Thoracic aorta (tissue), 2 donors: ENCODE measurements at regions not wholly inside any gene's neighbourhood (a gene's known extent, or its start where the extent isn't known, plus 50 kb on each side); places are given as distances from the start of the nearest gene placed in this dataset.
"Not testable (repeated sequence)": the region's sequence is repeated elsewhere in the genome, so short reads cannot be mapped to it uniquely, and the experiment has no call there.

Experiments
- ATAC-seq: fragments of 150-250 bp; one replicate; pipeline ENCODE4 v1.8.0; 2017; ENCODE audit warnings: low read depth; ENCODE audit not compliant: insufficient number of reproducible peaks, low FRiP score
- DNase-seq: peaks from one replicate; pipeline ENCODE4 v3.0.0-alpha.2; 2020; ENCODE audit warnings: low spot score
- H3K27ac ChIP-seq, 2 donors: fragments of 200-600 bp; sonication (generic); 1 replicate in 1 of 2; 2 replicates in 1 of 2; pipeline ENCODE4 v1.5.1; 2016; ENCODE audit warnings: mild to moderate bottlenecking in 2 of 2, moderate library complexity in 2 of 2
- H3K27me3 ChIP-seq: fragments of 200-600 bp; sonication (generic); replicated peaks from 2 replicates; pipeline ENCODE4 v1.6.0; 2016; ENCODE audit warnings: mild to moderate bottlenecking; ENCODE audit not compliant: insufficient read depth
- H3K36me3 ChIP-seq: fragments of 200-600 bp; sonication (generic); one replicate; pipeline ENCODE4 v1.5.1; 2016
- H3K4me1 ChIP-seq, 2 donors: fragments of 200-600 bp; sonication (generic); 1 replicate in 1 of 2; 2 replicates in 1 of 2; pipeline versions ENCODE4 v1.5.1 to v1.6.0; 2016; ENCODE audit warnings: low read depth in 2 of 2, mild to moderate bottlenecking in 1 of 2; ENCODE audit not compliant: control insufficient read depth in 1 of 2
- H3K4me3 ChIP-seq: fragments of 200-600 bp; sonication (generic); 2 replicates; pipeline ENCODE4 v1.5.1; 2016; ENCODE audit warnings: mild to moderate bottlenecking
- H3K9me3 ChIP-seq: fragments of 200-600 bp; sonication (generic); 2 replicates; pipeline ENCODE4 v1.5.1; 2016
- CTCF ChIP-seq: fragments of 200-600 bp; sonication (generic); IDR thresholded peaks from one replicate; pipeline ENCODE4 v1.5.1; 2019; ENCODE audit warnings: antibody characterized with exemption

DNA sequence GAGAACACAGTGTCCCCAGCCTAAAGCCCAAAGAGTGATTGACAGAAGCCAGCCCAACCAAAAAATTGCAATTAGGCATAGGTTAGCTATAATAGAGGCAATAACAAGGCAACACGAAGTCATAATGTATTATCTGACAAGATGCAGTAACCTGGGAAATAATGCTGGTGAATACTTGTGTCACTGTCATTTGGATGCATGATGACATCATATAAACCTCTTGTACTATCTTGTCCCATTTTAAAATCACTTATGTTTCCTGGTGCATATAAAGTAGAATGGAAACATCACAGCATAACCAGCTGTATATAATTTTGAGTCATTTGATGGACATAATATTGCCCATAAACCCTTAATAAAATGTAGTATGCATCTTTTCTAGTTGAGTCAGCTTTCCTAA, 1138.3 kb upstream of the LRRTM3 start:
- no peak for TF ChIP-seq CTCF

DNA sequence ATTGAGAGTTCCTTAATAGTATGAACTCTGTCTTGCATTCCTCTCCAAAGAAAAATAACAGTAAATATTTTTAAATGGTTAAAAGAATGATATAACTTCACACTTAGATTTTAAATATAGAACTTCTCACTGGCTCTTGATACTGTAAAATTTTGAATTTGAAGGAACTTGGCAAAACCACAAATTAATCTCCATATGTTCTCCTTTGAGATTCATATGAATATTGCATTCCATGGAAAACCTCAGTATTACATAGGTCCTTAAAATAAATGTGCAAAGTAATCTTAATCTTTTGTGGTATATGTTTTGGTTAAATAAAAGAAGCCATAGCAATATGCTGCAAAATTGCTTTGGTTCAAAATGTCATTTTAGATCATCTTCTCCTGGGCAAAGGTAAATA, 1137.6 kb upstream of the LRRTM3 start:
- Histone ChIP-seq H3K36me3 (no peaks in the 10 kb centered on the region), H3K9me3 (no peaks in the 10 kb centered on the region), H3K27ac (no peak overlapping the region), H3K4me1 (no peaks in the 10 kb centered on the region), H3K27me3 (no peaks in the 10 kb centered on the region), H3K4me3 (no peak overlapping the region)
- ATAC-seq (no peak), DNase-seq (no peak)
- TF ChIP-seq CTCF = no peak

More for the DNA sequence above, 1138.3 kb upstream of the LRRTM3 start:
- ATAC-seq (no peak), DNase-seq (no peak)
- Histone ChIP-seq H3K27ac (no peak overlapping the region), H3K4me3 (no peak overlapping the region), H3K27me3 (no peaks in the 10 kb centered on the region), H3K36me3 (no peaks in the 10 kb centered on the region), H3K9me3 (no peaks in the 10 kb centered on the region), H3K4me1 (no peaks in the 10 kb centered on the region)

DNA sequence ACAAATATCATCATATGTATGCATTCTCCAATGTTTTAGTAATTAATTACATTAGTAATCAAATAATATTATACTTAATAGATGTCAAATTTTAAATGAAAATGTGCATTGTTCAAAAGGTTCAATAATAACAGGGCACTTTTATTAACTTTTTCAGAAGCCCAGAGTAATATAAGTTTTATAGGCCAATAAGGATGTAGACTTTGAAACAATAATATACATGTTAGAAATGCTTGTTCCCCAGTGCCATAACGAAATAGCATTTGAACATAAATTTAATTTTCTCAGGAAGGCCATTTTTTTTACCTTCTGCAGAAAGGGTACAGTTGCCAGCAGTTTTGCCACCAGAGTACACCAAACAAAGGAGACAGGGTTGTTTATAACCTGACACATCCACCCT, 1133.9 kb upstream of the LRRTM3 start:
- DNase-seq = no peak
- no peak overlapping the region for H3K27ac ChIP-seq
- ATAC-seq = no peak
- H3K27me3 ChIP-seq = no peaks in the 10 kb centered on the region
- H3K4me3 ChIP-seq = no peak overlapping the region
- H3K4me1 ChIP-seq = no peaks in the 10 kb centered on the region
- no peaks in the 10 kb centered on the region for H3K9me3 ChIP-seq
- no peaks in the 10 kb centered on the region for H3K36me3 ChIP-seq
- TF ChIP-seq CTCF = no peak

DNA sequence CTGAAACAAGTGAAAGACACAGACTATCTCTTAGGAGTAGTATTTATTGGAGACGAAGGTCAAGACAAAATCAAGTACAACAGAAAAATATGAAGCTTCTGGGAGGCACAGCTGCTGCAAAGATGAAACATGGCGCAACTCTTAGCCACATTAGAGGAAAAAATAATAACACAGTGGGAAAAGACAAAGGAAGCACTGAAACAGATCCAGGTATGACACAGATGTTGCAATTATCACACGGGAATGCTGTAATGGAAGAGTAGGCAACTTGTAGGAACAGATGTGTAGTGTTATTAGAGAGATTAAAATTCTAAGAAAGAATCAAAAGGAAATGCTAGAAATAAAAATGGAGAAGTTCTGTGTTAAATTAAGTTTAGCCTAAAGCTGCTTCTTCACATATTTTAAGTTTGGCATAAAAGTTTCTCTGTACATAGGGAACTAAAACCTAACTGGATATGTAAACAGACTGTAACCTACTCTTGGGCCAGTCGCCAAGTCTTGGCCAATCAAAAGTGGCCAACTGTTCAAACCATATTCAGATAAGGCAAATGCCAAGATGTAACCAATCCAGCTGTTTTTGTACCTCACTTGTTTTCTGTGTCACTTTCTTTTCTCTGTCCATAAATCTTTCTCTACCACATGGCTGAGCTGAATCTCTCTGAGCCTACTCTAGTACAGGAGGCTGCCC, 1132.0 kb upstream of the LRRTM3 start:
- ATAC-seq (no peak), DNase-seq (no peak)
- Histone ChIP-seq H3K4me3 (no peak overlapping the region), H3K4me1 (no peaks in the 10 kb centered on the region), H3K27ac (no peak overlapping the region), H3K36me3 (no peaks in the 10 kb centered on the region), H3K9me3 (no peaks in the 10 kb centered on the region), H3K27me3 (no peaks in the 10 kb centered on the region)
- no peak for TF ChIP-seq CTCF

- H3K4me3 ChIP-seq, DNase-seq, ATAC-seq, H3K4me1 ChIP-seq, H3K27ac ChIP-seq, H3K36me3 ChIP-seq, H3K27me3 ChIP-seq, H3K9me3 ChIP-seq: not testable (repeated sequence)
These were observed 1131.0 kb upstream of the LRRTM3 start for GRCh38 chr10:65794861-65795260.

DNA sequence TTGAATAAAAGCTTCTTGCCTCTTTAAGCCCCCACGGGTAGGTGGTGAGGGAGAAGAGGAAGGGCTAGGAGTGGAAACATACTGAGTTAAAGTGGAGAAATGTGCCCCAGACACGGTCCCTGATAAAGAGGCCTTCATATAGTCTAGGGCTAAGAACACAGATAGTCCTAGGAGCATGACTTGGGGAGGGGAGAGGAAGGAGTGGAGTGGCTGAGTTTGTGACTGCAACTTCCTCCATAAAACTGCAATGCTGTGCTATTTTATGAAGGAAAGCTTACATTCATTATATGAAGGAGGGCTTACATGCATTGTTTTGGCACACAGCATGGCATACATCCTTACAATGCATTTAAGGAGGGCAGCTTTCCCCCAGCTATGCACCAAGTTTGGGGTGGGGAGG, 1129.4 kb upstream of the LRRTM3 start:
- Histone ChIP-seq H3K4me3 (no peak overlapping the region), H3K4me1 (no peaks in the 10 kb centered on the region), H3K27ac (no peak overlapping the region), H3K9me3 (no peaks in the 10 kb centered on the region), H3K36me3 (no peaks in the 10 kb centered on the region), H3K27me3 (no peaks in the 10 kb centered on the region)
- ATAC-seq = no peak
- no peak for DNase-seq
- TF ChIP-seq CTCF = no peak
